ENCODE measurements at regions not wholly inside any gene's neighbourhood (a gene's known extent, or its start where the extent isn't known, plus 50 kb on each side); places are given as distances from the start of the nearest gene placed in this dataset.

DNA sequence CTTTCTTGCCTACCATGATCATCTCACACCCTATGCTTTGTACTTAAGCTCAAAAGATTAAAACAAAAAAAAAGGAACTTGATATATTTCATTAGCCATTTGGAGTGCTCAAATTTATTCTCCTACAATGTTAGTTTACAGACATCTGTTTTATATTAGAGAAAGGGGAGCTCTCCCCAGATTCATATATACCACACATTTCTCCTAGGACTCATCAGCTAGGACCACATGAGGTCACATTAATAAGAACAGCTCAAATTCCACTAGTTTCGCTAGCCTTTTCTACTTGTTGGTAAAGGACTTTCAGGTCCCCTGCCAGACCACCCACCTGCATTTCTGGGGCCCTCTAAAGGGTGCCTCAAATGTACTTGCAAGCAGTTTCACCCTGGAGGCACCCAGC lies 151.2 kb upstream of the MMADHC start:
- DNase-seq (ENCODE audit: low spot score in 2 of 2) (no peak), FAIRE-seq (no peak)

- DNase-seq (ENCODE audit: low spot score in 2 of 2), result no peak
- no peak for FAIRE-seq
Observed at GRCh38 chr2:149737896-149738295, 150.3 kb upstream of the MMADHC start.

- DNase-seq (ENCODE audit: low spot score in 2 of 2) (no peak), FAIRE-seq (no peak)
Observed at GRCh38 chr2:149735237-149735958, 147.8 kb upstream of the MMADHC start.

GRCh38 chr2:149733936-149734685 lies 146.5 kb upstream of the MMADHC start:
- DNase-seq (ENCODE audit: low spot score in 2 of 2) (no peak), FAIRE-seq (no peak)

- no peak for FAIRE-seq
Observed at GRCh38 chr2:149732730-149733290, 145.2 kb upstream of the MMADHC start.

DNA sequence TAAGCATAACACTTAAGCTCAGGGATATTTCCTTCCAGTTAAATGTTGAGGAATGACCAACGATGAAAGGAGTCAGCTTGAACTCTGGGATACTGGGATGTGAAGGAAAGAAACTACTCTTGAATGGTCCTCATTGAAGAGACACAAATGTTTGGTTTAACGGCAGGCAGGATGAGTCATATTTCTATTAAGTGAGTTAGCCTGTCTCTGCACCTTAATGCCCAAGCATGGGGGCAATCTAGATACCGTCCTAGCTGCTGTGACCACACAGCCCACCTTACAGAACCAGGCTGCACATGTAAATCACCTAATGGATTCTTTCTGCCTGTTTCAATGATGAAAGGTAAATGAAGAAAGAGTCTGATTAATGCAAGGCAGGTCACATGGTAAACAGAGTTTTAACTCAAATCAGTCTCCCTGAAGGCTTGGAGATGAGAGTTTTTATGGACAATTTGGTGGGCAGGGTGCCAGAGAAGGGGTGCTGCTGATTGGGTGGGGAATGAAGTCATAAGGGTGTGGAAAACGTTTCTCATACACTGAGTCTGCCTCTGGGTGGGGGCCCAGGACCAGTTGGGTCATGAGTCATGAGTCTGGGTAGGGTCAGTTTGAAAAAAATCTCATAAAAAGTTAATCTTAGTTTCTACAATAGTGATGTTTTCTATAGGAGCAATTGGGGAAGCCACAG lies 144.6 kb upstream of the MMADHC start:
- DNase-seq (ENCODE audit: low spot score in 2 of 2) (no peak), FAIRE-seq (no peak)

More at GRCh38 chr2:149732730-149733290, 145.2 kb upstream of the MMADHC start:
- no peak for DNase-seq (ENCODE audit: low spot score in 2 of 2)

GRCh38 chr2:149731079-149731478 lies 143.5 kb upstream of the MMADHC start:
- DNase-seq (ENCODE audit: low spot score in 2 of 2) (no peak), FAIRE-seq (no peak)

DNA sequence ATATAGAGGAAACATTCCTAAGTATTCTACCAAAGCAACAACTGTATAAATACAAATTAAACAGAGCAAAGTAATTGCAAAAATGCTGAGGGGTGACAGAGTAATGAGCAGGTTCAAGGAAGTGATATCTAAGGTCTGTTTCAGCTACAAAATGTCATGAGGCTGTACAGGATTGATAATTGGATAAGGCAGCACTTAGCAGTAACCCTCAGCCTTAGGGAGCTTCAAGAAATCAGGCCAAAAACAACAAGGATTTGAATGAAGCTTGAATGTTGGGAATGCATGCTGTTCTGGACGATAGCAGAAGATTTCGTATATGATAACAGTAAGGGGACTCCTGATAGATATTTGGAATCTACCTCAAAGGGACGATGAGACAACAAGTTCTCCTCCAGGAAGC lies 142.0 kb upstream of the MMADHC start:
- DNase-seq (ENCODE audit: low spot score in 2 of 2), result no peak
- no peak for FAIRE-seq

DNA sequence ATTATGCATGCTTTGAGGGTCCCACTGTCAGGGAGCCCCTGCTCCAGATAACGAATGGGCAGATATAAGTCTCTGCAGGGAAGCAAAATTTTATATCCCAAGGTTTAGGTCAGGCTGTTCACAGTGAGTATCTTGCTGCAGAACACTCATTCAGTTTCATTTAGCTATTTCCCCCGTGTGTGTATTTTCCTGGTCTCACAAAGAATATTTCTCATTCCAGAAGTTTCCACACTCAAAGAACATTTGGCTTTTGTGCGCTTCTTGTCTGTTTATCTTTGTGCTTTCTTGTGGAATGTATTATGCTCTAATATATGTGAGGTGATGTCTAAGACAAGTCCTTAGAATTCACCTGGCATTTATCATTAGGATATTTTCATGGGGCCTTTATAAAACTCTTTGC lies 140.4 kb upstream of the MMADHC start:
- no peak for FAIRE-seq
- DNase-seq (ENCODE audit: low spot score in 2 of 2), result no peak

- FAIRE-seq (no peak), DNase-seq (ENCODE audit: low spot score in 2 of 2) (no peak)
Observed at GRCh38 chr2:149725234-149725633, 137.7 kb upstream of the MMADHC start.

DNA sequence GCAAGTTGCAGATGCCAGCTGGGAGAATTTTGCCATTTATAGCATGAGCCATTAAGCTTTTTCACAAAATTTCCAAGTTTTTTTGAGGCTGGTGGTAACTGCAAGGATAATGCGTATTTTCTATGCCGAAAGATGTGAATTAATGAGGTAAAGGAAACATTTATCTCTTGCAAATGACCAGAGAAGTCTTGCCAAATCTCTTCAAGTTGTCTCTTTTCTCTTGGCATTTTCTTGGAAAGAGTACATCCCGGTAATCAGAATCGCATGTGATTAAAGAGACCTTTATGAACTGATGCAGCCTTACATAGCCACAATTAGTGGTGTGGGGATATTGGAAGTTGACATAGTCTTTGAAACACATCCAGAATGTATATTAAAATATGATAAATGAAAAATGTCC lies 136.5 kb upstream of the MMADHC start:
- DNase-seq (ENCODE audit: low spot score in 2 of 2) (no peak), FAIRE-seq (no peak)

DNA sequence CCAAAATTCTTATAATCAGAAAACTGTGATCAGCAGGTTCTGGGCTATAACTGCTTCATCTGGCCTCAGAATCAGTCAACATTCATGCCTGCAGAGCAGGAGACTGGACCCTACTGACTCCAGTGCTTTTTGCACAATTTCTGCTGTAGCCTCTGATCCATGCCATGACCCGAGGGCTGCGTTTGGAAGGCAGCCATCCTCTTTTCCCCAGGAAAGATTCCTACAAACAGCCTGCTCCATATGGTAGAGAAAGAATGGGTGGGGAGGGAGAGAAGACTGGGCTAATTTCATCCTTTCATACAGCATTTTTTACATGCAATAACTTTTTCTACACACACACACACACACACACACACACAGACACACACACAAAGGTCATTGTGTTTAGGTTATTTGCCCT lies 133.0 kb upstream of the MMADHC start:
- no peak for FAIRE-seq
- no peak for DNase-seq (ENCODE audit: low spot score in 2 of 2)

GRCh38 chr2:149719695-149720094 lies 132.1 kb upstream of the MMADHC start:
- no peak for FAIRE-seq
- no peak for DNase-seq (ENCODE audit: low spot score in 2 of 2)

DNA sequence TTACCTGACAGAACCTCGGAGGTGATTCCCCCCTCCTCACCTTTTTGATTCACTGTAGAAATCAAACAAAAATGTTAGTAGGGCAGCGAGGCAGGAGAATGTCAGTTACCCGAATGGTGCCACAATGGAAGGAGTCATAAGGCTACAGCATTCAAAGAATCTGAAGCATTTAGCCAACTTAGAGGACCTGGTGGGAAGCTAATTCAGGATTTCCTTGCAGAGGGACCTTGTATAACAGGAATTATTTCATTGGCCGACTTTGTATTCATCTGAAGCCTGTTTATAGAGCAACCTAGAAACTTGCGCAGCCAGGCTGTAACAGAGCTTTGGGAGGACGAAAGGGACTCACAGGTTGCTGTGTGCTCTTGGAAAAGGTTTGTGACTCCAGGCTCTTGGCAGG lies 129.1 kb upstream of the MMADHC start:
- DNase-seq (ENCODE audit: low spot score in 2 of 2), result no peak
- FAIRE-seq, result no peak

DNA sequence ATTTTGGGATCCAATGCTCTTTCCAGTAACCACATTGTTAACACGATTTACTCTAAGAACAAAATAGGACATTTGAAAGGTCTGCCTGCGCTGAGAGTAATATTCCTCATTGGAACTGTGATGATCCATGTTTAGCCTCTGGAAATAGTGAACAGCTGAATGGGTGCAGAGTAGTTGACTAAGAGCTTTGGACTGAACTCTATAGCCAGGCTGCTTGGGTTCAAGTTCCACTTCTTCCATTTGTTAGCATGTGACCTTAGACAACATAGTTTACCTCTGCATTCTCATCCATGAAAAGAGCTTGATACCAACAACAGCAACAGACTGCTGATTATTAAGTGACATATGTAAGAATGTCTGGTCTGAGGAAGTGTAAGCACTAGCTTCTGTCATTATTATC lies 128.3 kb upstream of the MMADHC start:
- FAIRE-seq (no peak), DNase-seq (ENCODE audit: low spot score in 2 of 2) (no peak)

DNA sequence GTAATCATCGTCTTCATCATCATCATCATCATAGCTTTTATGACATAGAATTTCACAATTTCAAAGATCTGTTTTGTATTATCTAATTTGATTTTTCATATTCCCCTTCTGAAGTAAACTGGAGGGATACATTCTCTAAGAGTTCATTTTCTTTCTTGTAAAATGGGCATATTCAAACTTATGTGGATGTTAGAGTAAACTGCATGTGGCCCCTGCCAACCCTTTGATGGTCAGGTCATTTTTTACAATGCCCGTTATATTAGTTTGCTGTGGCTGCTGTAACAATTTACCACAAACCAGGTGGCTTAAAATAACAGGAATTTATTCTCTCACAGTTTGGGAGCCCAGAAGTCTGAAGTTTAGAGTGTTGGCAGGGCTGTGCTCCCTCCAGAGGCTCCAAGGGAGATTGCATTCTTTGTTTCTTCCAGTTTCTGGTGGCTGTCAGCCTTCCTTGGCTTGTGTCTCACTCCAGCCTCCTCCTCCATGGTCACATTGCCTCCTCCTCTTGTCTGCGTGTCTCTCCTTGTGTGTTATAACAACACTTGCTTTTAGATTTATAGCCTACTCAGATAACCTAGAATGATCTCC lies 127.5 kb upstream of the MMADHC start:
- FAIRE-seq (no peak), DNase-seq (ENCODE audit: low spot score in 2 of 2) (no peak)

GRCh38 chr2:149709496-149710263 lies 122.1 kb upstream of the MMADHC start:
- DNase-seq (ENCODE audit: low spot score in 2 of 2) (no peak), FAIRE-seq (no peak)

- DNase-seq (ENCODE audit: low spot score in 2 of 2) (no peak), FAIRE-seq (no peak)
Observed at GRCh38 chr2:149703281-149703680, 115.7 kb upstream of the MMADHC start.

GRCh38 chr2:149702571-149702970 lies 115.0 kb upstream of the MMADHC start:
- no peak for DNase-seq (ENCODE audit: low spot score in 2 of 2)
- no peak for FAIRE-seq

- FAIRE-seq (no peak), DNase-seq (ENCODE audit: low spot score in 2 of 2) (no peak)
Observed at GRCh38 chr2:149701241-149701640, 113.7 kb upstream of the MMADHC start.
